ENCODE measurements at regions not wholly inside any gene's neighbourhood (a gene's known extent, or its start where the extent isn't known, plus 50 kb on each side); places are given as distances from the start of the nearest gene placed in this dataset.

DNA sequence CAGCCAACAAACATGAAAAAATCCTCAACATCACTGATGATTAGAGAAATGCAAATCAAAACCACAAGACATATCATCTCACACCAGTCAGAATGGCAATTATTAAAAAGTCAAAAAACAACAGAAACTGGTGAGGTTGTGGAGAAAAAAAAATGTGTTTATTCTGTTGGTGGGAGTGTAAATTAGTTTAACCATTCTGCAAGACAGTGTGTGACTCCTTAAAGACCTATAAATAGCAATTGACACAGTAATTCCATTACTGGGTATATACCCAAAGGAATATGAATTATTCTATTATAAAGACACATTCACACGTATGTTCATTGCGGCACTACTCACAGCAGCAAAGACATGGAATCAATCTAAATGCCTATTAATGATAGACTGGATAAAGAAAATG lies 427.3 kb upstream of the CHORDC1 start:
- no peak for DNase-seq (ENCODE audit: low read depth)
- H3K4me3 ChIP-seq (ENCODE audit: low read depth, low read length): no peak overlapping the region

GRCh38 chr11:90646706-90647105 lies 423.9 kb upstream of the CHORDC1 start:
- TF ChIP-seq, protein P1, sequence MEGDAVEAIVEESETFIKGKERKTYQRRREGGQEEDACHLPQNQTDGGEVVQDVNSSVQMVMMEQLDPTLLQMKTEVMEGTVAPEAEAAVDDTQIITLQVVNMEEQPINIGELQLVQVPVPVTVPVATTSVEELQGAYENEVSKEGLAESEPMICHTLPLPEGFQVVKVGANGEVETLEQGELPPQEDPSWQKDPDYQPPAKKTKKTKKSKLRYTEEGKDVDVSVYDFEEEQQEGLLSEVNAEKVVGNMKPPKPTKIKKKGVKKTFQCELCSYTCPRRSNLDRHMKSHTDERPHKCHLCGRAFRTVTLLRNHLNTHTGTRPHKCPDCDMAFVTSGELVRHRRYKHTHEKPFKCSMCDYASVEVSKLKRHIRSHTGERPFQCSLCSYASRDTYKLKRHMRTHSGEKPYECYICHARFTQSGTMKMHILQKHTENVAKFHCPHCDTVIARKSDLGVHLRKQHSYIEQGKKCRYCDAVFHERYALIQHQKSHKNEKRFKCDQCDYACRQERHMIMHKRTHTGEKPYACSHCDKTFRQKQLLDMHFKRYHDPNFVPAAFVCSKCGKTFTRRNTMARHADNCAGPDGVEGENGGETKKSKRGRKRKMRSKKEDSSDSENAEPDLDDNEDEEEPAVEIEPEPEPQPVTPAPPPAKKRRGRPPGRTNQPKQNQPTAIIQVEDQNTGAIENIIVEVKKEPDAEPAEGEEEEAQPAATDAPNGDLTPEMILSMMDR (IDR thresholded peaks at IDR 0.05; ENCODE audit: control insufficient read depth, extremely low read depth, insufficient read depth): no peak
- no peak for DNase-seq (ENCODE audit: low read depth)
- no peak overlapping the region for H3K4me3 ChIP-seq (ENCODE audit: low read depth, low read length)

More for the DNA sequence above, 427.3 kb upstream of the CHORDC1 start:
- TF ChIP-seq, protein P1 (IDR thresholded peaks at IDR 0.05; ENCODE audit: control insufficient read depth, extremely low read depth, insufficient read depth): no peak

DNA sequence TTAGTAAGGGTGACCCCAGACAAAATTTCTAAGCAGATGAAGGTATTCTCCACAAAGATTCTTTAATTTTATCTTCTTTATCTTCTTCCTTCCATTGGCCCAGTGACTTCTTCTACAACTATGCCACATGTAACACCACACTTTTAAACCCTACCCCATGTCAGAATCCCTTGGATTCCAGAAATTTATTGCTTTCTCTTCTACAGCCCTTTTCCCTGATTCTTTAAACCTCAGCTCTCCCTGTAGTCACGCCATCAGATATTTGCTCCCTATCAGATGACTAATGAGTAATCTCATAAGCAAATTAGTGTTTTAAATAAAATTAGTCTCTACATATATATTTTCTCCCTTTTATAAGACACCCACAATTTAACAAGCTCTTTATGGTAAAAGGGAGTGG lies 423.4 kb upstream of the CHORDC1 start:
- TF ChIP-seq, protein P1 (IDR thresholded peaks at IDR 0.05; ENCODE audit: control insufficient read depth, extremely low read depth, insufficient read depth): no peak
- no peak for DNase-seq (ENCODE audit: low read depth)
- no peak overlapping the region for H3K4me3 ChIP-seq (ENCODE audit: low read depth, low read length)

- TF ChIP-seq, protein P1 (IDR thresholded peaks at IDR 0.05; ENCODE audit: control insufficient read depth, extremely low read depth, insufficient read depth): peak; percentile 59
- no peak for DNase-seq (ENCODE audit: low read depth)
- H3K4me3 ChIP-seq (ENCODE audit: low read depth, low read length): no peak overlapping the region
Observed at GRCh38 chr11:90639461-90639993, 416.7 kb upstream of the CHORDC1 start.

DNA sequence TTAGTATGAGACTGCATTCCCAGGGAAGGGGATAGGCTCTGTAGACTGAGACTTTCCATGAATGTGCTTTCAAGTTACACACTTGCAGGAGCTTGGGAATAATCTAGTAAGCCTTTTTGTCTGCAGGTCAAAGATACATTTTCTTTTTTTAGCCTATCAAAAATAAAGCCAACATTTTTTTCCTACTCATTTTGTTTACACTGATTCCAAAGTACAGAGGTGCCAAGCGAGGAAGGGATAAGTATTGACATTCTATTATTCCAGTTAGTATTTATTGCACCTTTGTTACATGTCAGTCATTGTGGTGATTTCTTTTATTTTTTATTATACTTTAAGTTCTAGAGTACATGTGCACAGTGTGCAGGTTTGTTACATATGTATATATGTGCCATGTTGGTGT lies 413.0 kb upstream of the CHORDC1 start:
- no peak for DNase-seq (ENCODE audit: low read depth)
- H3K4me3 ChIP-seq (ENCODE audit: low read depth, low read length): no peak overlapping the region
- TF ChIP-seq, protein P1 (IDR thresholded peaks at IDR 0.05; ENCODE audit: control insufficient read depth, extremely low read depth, insufficient read depth): no peak

- no peak overlapping the region for H3K4me3 ChIP-seq (ENCODE audit: low read depth, low read length)
- TF ChIP-seq, protein P1 (IDR thresholded peaks at IDR 0.05; ENCODE audit: control insufficient read depth, extremely low read depth, insufficient read depth): no peak
- DNase-seq (ENCODE audit: low read depth): no peak
Observed at GRCh38 chr11:90635151-90635550, 412.3 kb upstream of the CHORDC1 start.

GRCh38 chr11:90630176-90630575 lies 407.3 kb upstream of the CHORDC1 start:
- DNase-seq (ENCODE audit: low read depth): no peak
- no peak overlapping the region for H3K4me3 ChIP-seq (ENCODE audit: low read depth, low read length)
- TF ChIP-seq, protein P1 (IDR thresholded peaks at IDR 0.05; ENCODE audit: control insufficient read depth, extremely low read depth, insufficient read depth): no peak

Measured in LNCaP clone FGC (cell line).